B cell (primary cell): ENCODE measurements at regions not wholly inside any gene's neighbourhood (a gene's known extent, or its start where the extent isn't known, plus 50 kb on each side); places are given as distances from the start of the nearest gene placed in this dataset.
"Not testable (repeated sequence)": the region's sequence is repeated elsewhere in the genome, so short reads cannot be mapped to it uniquely, and the experiment has no call there.

Experiments
- EZH2 ChIP-seq: IDR thresholded peaks from 2 replicates; pipeline ENCODE4 v1.6.1; 2012; ENCODE audit warnings: borderline replicate concordance, low read depth, mild to moderate bottlenecking, moderate library complexity, low read length; ENCODE audit not compliant: insufficient read depth, poor library complexity, severe bottlenecking
- TF ChIP-seq, protein P1 (sequence below): fragments of 200-600 bp; IDR thresholded peaks from one replicate; pipeline ENCODE4 v1.8.0; 2022; ENCODE audit warnings: antibody characterized with exemption, mild to moderate bottlenecking

DNA sequence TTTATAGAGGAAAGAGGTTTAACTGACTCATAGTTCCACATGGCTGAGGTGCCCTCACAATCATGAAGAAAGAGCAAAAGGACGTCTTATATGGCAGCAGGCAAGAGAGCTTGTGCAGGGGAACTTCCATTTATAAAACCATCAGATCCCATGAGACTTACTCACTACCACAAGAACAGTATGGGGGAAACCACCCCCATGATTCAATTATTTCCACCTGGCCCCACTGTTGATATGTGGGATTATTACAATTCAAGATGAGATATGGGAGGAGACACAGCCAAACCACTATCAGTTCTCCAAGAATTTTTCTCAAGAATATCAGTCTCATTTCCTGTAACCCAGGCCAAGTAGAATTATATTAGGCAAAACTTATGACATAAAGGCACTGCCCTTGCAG is 77.8 kb downstream of the COL6A6 start:
- TF ChIP-seq, protein P1, sequence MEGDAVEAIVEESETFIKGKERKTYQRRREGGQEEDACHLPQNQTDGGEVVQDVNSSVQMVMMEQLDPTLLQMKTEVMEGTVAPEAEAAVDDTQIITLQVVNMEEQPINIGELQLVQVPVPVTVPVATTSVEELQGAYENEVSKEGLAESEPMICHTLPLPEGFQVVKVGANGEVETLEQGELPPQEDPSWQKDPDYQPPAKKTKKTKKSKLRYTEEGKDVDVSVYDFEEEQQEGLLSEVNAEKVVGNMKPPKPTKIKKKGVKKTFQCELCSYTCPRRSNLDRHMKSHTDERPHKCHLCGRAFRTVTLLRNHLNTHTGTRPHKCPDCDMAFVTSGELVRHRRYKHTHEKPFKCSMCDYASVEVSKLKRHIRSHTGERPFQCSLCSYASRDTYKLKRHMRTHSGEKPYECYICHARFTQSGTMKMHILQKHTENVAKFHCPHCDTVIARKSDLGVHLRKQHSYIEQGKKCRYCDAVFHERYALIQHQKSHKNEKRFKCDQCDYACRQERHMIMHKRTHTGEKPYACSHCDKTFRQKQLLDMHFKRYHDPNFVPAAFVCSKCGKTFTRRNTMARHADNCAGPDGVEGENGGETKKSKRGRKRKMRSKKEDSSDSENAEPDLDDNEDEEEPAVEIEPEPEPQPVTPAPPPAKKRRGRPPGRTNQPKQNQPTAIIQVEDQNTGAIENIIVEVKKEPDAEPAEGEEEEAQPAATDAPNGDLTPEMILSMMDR, result not testable (repeated sequence)
- TF ChIP-seq EZH2, result not testable (repeated sequence)
